CD14-positive monocyte (primary cell): ENCODE measurements at regions not wholly inside any gene's neighbourhood (a gene's known extent, or its start where the extent isn't known, plus 50 kb on each side); places are given as distances from the start of the nearest gene placed in this dataset.
"Not testable (repeated sequence)": the region's sequence is repeated elsewhere in the genome, so short reads cannot be mapped to it uniquely, and the experiment has no call there.

ENCODE experiments used
- DNase-seq, 3 donors: peaks; one replicate each; pipeline ENCODE4 v3.0.0-alpha.2; 2011 to 2022
- H2AFZ ChIP-seq: 2 replicates; pipeline ENCODE4 v1.6.0; 2012; ENCODE audit warnings: mild to moderate bottlenecking, low read depth, low read length, inconsistent platforms; ENCODE audit not compliant: insufficient read depth, poor library complexity, severe bottlenecking
- H3K27ac ChIP-seq, 2 donors: 1 replicate in 1 of 2; 2 replicates in 1 of 2; pipeline ENCODE4 v1.5.1; 2012 to 2013; ENCODE audit warnings: low read length in 2 of 2, control low read depth in 1 of 2, inconsistent platforms in 1 of 2, low read depth in 1 of 2, mild to moderate bottlenecking in 1 of 2
- H3K27me3 ChIP-seq, 2 donors: one replicate each; pipeline versions ENCODE4 v1.6.0 to v1.6.1; 2011 to 2013; ENCODE audit warnings: low read length in 2 of 2; ENCODE audit not compliant: control insufficient read depth in 2 of 2, insufficient read depth in 2 of 2
- H3K36me3 ChIP-seq, 2 donors: replicated peaks in 1 of 2; 1 replicate in 1 of 2; 2 replicates in 1 of 2; pipeline versions ENCODE4 v1.5.1 to v1.6.1; 2012 to 2013; ENCODE audit warnings: low read length in 2 of 2, control low read depth in 1 of 2, inconsistent platforms in 1 of 2, mild to moderate bottlenecking in 1 of 2; ENCODE audit not compliant: insufficient read depth in 2 of 2, control insufficient read depth in 1 of 2
- H3K4me1 ChIP-seq, 2 donors: 1 replicate in 1 of 2; 2 replicates in 1 of 2; pipeline versions ENCODE4 v1.5.1 to v1.6.1; 2012 to 2013; ENCODE audit warnings: low read length in 2 of 2, control low read depth in 1 of 2, inconsistent platforms in 1 of 2, mild to moderate bottlenecking in 1 of 2, moderate library complexity in 1 of 2; ENCODE audit not compliant: insufficient read depth in 2 of 2, control insufficient read depth in 1 of 2
- H3K4me2 ChIP-seq: replicated peaks from 2 replicates; pipeline ENCODE3; 2012; ENCODE audit warnings: low read length, moderate library complexity, mild to moderate bottlenecking; ENCODE audit not compliant: poor library complexity, severe bottlenecking; ENCODE audit errors: extremely low read depth
- H3K4me3 ChIP-seq, 3 experiments: fragments of 200-600 bp in 1 of 3; sonication (generic) in 1 of 3; replicated peaks in 1 of 3; 1 replicate in 2 of 3; 2 replicates in 1 of 3; pipeline ENCODE4 v1.5.1; 2011 to 2013; ENCODE audit warnings: low read length in 3 of 3, mild to moderate bottlenecking in 3 of 3, control low read depth in 2 of 3, low read depth in 2 of 3, inconsistent platforms in 1 of 3, moderate library complexity in 1 of 3
- H3K79me2 ChIP-seq: 2 replicates; pipeline ENCODE4 v1.6.0; 2012; ENCODE audit warnings: mild to moderate bottlenecking, control low read depth, inconsistent platforms, low read length, moderate library complexity; ENCODE audit not compliant: insufficient read depth
- H3K9ac ChIP-seq: 2 replicates; pipeline ENCODE4 v1.6.0; 2017; ENCODE audit warnings: low read length, mild to moderate bottlenecking; ENCODE audit not compliant: insufficient read depth, poor library complexity, severe bottlenecking
- H3K9me3 ChIP-seq, 2 donors: replicated peaks in 1 of 2; 1 replicate in 1 of 2; 2 replicates in 1 of 2; pipeline versions ENCODE4 v1.5.1 to v1.6.1; 2012 to 2013; ENCODE audit warnings: low read length in 2 of 2, control low read depth in 1 of 2; ENCODE audit not compliant: control insufficient read depth in 1 of 2, insufficient read depth in 1 of 2
- H4K20me1 ChIP-seq: 2 replicates; pipeline ENCODE4 v1.6.0; 2012; ENCODE audit warnings: mild to moderate bottlenecking, low read length, control low read depth, moderate library complexity; ENCODE audit not compliant: insufficient read depth
- H3K27ac Mint-ChIP-seq, 7 donors: one replicate each; pipeline ENCODE4 v1.8.0; 2020; ENCODE audit warnings: mild to moderate bottlenecking in 7 of 7, mixed read lengths in 7 of 7, moderate library complexity in 6 of 7, inconsistent platforms in 2 of 7
- H3K27me3 Mint-ChIP-seq, 3 donors: one replicate each; pipeline ENCODE4 v1.8.0; 2021 to 2022; ENCODE audit warnings: low read depth in 3 of 3, mild to moderate bottlenecking in 3 of 3, mixed read lengths in 3 of 3, moderate library complexity in 3 of 3, inconsistent platforms in 1 of 3
- H3K36me3 Mint-ChIP-seq, 2 donors: one replicate each; pipeline ENCODE4 v1.8.0; 2020; ENCODE audit warnings: mixed read lengths in 2 of 2, inconsistent platforms in 1 of 2, mild to moderate bottlenecking in 1 of 2
- H3K4me1 Mint-ChIP-seq: one replicate; pipeline ENCODE4 v1.8.0; 2020; ENCODE audit warnings: mild to moderate bottlenecking, mixed read lengths
- H3K4me3 Mint-ChIP-seq, 2 donors: one replicate each; pipeline ENCODE4 v1.8.0; 2020; ENCODE audit warnings: mild to moderate bottlenecking in 2 of 2, mixed read lengths in 2 of 2, moderate library complexity in 1 of 2
- H3K9me3 Mint-ChIP-seq, 7 donors: one replicate each; pipeline ENCODE4 v1.8.0; 2020 to 2022; ENCODE audit warnings: mixed read lengths in 7 of 7, mild to moderate bottlenecking in 6 of 7, moderate library complexity in 6 of 7, inconsistent platforms in 2 of 7
- CTCF ChIP-seq: fragments of 200-600 bp; IDR thresholded peaks from one replicate; pipeline ENCODE4 v1.8.0; 2022; ENCODE audit warnings: antibody characterized with exemption, mild to moderate bottlenecking
- WGBS: methylation state at CpG from one replicate; pipeline ENCODE4 v1.1.5; 2013; ENCODE audit warnings: missing lambda C conversion rate; ENCODE audit not compliant: insufficient coverage; 5-methylcytosine and 5-hydroxymethylcytosine counted together
- intact Hi-C, 2 donors: fragments of 100-400 bp; cut with micrococcal nuclease; formaldehyde crosslinking; loops; one replicate each; pipeline versions ENCODE4 v1.15.0 to v1.15.1; 2023

- peaks cover 4 to 10% (median 7%) of the 10 kb centered on the region in 3 donors for H3K27me3 Mint-ChIP-seq
- no peaks in the 10 kb centered on the region for H3K79me2 ChIP-seq
- H3K9me3 Mint-ChIP-seq: peaks cover 0 to 7% (median 4%) of the 10 kb centered on the region in 7 donors
- H4K20me1 ChIP-seq: no peaks in the 10 kb centered on the region
- peaks cover 0 to 8% of the 10 kb centered on the region in 2 donors for H3K9me3 ChIP-seq
- no peak overlapping the region for H2AFZ ChIP-seq
- intact Hi-C loops: no loop called here
- peaks cover 3% of the 10 kb centered on the region for H3K4me1 Mint-ChIP-seq
- no peak overlapping the region for H3K4me3 ChIP-seq
- no peak overlapping the region for H3K27ac Mint-ChIP-seq
- no peaks in the 10 kb centered on the region for H3K36me3 Mint-ChIP-seq
- peak overlapping the region in 1 of 2 donors; percentile 40 for H3K4me3 Mint-ChIP-seq
- H3K4me2 ChIP-seq: no peak overlapping the region
- no peak overlapping the region for H3K27ac ChIP-seq
- peaks cover 0 to 7% of the 10 kb centered on the region in 2 donors for H3K27me3 ChIP-seq
- no peak overlapping the region for H3K9ac ChIP-seq
- no peak for DNase-seq
- TF ChIP-seq CTCF: no peak
- WGBS: 80% methylated on average over 2 of the region's 4 CpGs
- peaks cover 5% of the 10 kb centered on the region in 2 donors for H3K4me1 ChIP-seq
- H3K36me3 ChIP-seq: no peaks in the 10 kb centered on the region
These were observed 1116.0 kb upstream of the TMEM132C start for GRCh38 chr12:127150956-127151355.

GRCh38 chr12:127153996-127154395 lies 1113.0 kb upstream of the TMEM132C start:
- Histone ChIP-seq H4K20me1 (no peaks in the 10 kb centered on the region), H3K9ac (no peak overlapping the region), H2AFZ (no peak overlapping the region), H3K4me1 (no peaks in the 10 kb centered on the region), H3K79me2 (no peaks in the 10 kb centered on the region), H3K9me3 (no peaks in the 10 kb centered on the region), H3K36me3 (no peaks in the 10 kb centered on the region), H3K4me3 (no peak overlapping the region), H3K27me3 (no peaks in the 10 kb centered on the region), H3K27ac (no peak overlapping the region), H3K4me2 (no peak overlapping the region)
- Mint-ChIP-seq H3K36me3 (no peaks in the 10 kb centered on the region), H3K4me3 (no peak overlapping the region), H3K9me3 (peaks cover 0 to 3% (median 2%) of the 10 kb centered on the region in 7 donors), H3K27me3 (peaks cover 0 to 2% (median 1%) of the 10 kb centered on the region in 3 donors), H3K4me1 (no peaks in the 10 kb centered on the region), H3K27ac (no peak overlapping the region)
- TF ChIP-seq CTCF: no peak
- no peak for DNase-seq
- intact Hi-C loops: no loop called here
- WGBS: 92% methylated on average over 11 of the region's 15 CpGs

GRCh38 chr12:127154830-127155229 lies 1112.1 kb upstream of the TMEM132C start:
- H3K27ac Mint-ChIP-seq, H3K4me3 Mint-ChIP-seq, H3K4me2 ChIP-seq, H3K36me3 ChIP-seq, H4K20me1 ChIP-seq, H3K9me3 Mint-ChIP-seq, H3K27me3 ChIP-seq, H3K4me1 ChIP-seq, H3K27ac ChIP-seq, H3K4me3 ChIP-seq, H3K36me3 Mint-ChIP-seq, H3K27me3 Mint-ChIP-seq, H3K4me1 Mint-ChIP-seq, H2AFZ ChIP-seq, H3K9me3 ChIP-seq, intact Hi-C loops, DNase-seq, H3K9ac ChIP-seq, H3K79me2 ChIP-seq: not testable (repeated sequence)
- WGBS: 100% methylated on average over 1 of the region's 1 CpG
